ENCODE measurements at regions not wholly inside any gene's neighbourhood (a gene's known extent, or its start where the extent isn't known, plus 50 kb on each side); places are given as distances from the start of the nearest gene placed in this dataset.

GRCh38 chr3:190710723-190711122, 151.8 kb downstream of the GMNC start:
- TF ChIP-seq CTCF (conservative IDR thresholded peaks at IDR 0.05; ENCODE audit: low read depth, low read length), result no peak
- no peak for TF ChIP-seq EZH2 (IDR thresholded peaks at IDR 0.05; ENCODE audit: borderline replicate concordance, low read depth, low read length, poor library complexity, severe bottlenecking)

GRCh38 chr3:190709351-190709773, 153.1 kb downstream of the GMNC start:
- Histone ChIP-seq H3K27me3 (replicated peaks; ENCODE audit: insufficient read depth, low read depth, low read length, poor library complexity) (no peaks in the 10 kb centered on the region), H3K4me1 (ENCODE audit: insufficient read depth, low read length, poor library complexity, severe bottlenecking) (peaks cover 22% of the 10 kb centered on the region), H3K4me3 (ENCODE audit: low read depth, low read length, poor library complexity, severe bottlenecking) (no peak overlapping the region), H3K27ac (ENCODE audit: low read depth, low read length, poor library complexity, severe bottlenecking) (peak overlapping the region; percentile 56), H3K36me3 (ENCODE audit: insufficient read depth, low read length, poor library complexity, severe bottlenecking) (no peaks in the 10 kb centered on the region), H3K9me3 (ENCODE audit: low read depth, low read length, poor library complexity, severe bottlenecking) (no peaks in the 10 kb centered on the region)
- TF ChIP-seq EZH2 (IDR thresholded peaks at IDR 0.05; ENCODE audit: borderline replicate concordance, low read depth, low read length, poor library complexity, severe bottlenecking), result no peak
- no peak for TF ChIP-seq CTCF (conservative IDR thresholded peaks at IDR 0.05; ENCODE audit: low read depth, low read length)
- intact Hi-C loops (cut with micrococcal nuclease; ENCODE audit: unreplicated experiment), result loop anchor here (10.0 kb wide), 2 partner anchors 175 to 525 kb away; no protein-coding TSS in a partner anchor
- DNase-seq (ENCODE audit: low spot score), result peak; percentile 67
- ChIA-PET CTCF (interaction anchor here (1.8 kb wide), 1 partner anchor 9 kb away, joined by 5 read pairs; no protein-coding TSS in a partner anchor), POLR2A (ENCODE audit: low non-redundant PET) (no interaction called here)
- BruUV-seq (replicated peaks), result no TSS peak

More at GRCh38 chr3:190710723-190711122, 151.8 kb downstream of the GMNC start:
- Histone ChIP-seq H3K36me3 (ENCODE audit: insufficient read depth, low read length, poor library complexity, severe bottlenecking) (no peaks in the 10 kb centered on the region), H3K9me3 (ENCODE audit: low read depth, low read length, poor library complexity, severe bottlenecking) (no peaks in the 10 kb centered on the region), H3K4me3 (ENCODE audit: low read depth, low read length, poor library complexity, severe bottlenecking) (no peak overlapping the region), H3K27ac (ENCODE audit: low read depth, low read length, poor library complexity, severe bottlenecking) (no peak overlapping the region), H3K27me3 (replicated peaks; ENCODE audit: insufficient read depth, low read depth, low read length, poor library complexity) (no peaks in the 10 kb centered on the region), H3K4me1 (ENCODE audit: insufficient read depth, low read length, poor library complexity, severe bottlenecking) (peaks cover 22% of the 10 kb centered on the region)
- no peak for DNase-seq (ENCODE audit: low spot score)
- CTCF ChIA-PET, result no interaction called here
- POLR2A ChIA-PET (ENCODE audit: low non-redundant PET), result no interaction called here
- intact Hi-C loops (cut with micrococcal nuclease; ENCODE audit: unreplicated experiment), result no loop called here
- BruUV-seq (replicated peaks), result no TSS peak
